ENCODE measurements at regions not wholly inside any gene's neighbourhood (a gene's known extent, or its start where the extent isn't known, plus 50 kb on each side); places are given as distances from the start of the nearest gene placed in this dataset.

- intact Hi-C loops (cut with DNase I): no loop called here
- Histone ChIP-seq H3K9me3 (no peaks in the 10 kb centered on the region), H3K27me3 (no peaks in the 10 kb centered on the region), H3K4me3 (no peak overlapping the region), H3K27ac (no peak overlapping the region), H3K4me1 (no peaks in the 10 kb centered on the region), H3K36me3 (no peaks in the 10 kb centered on the region)
- WGBS (ENCODE audit: insufficient coverage, low coverage, low lambda C conversion rate, missing lambda C conversion rate): 37% methylated on average over 5 of the region's 5 CpGs
- no peak for TF ChIP-seq POLR2A (IDR thresholded peaks at IDR 0.05)
- TF ChIP-seq CTCF (IDR thresholded peaks at IDR 0.05): no peak
- DNase-seq: no peak
- ATAC-seq: no peak
These were observed 221.0 kb downstream of the EFNB2 start for GRCh38 chr13:106314417-106314816.

GRCh38 chr13:106311004-106311403, 224.5 kb downstream of the EFNB2 start:
- H3K36me3 ChIP-seq: no peaks in the 10 kb centered on the region
- no peaks in the 10 kb centered on the region for H3K4me1 ChIP-seq
- no peak for ATAC-seq
- intact Hi-C loops (cut with DNase I): no loop called here
- H3K4me3 ChIP-seq: no peak overlapping the region
- no peak overlapping the region for H3K27ac ChIP-seq
- TF ChIP-seq CTCF (IDR thresholded peaks at IDR 0.05): no peak
- TF ChIP-seq POLR2A (IDR thresholded peaks at IDR 0.05): no peak
- no peaks in the 10 kb centered on the region for H3K9me3 ChIP-seq
- no peak for DNase-seq
- 40% methylated on average over 8 of the region's 9 CpGs for WGBS (ENCODE audit: insufficient coverage, low coverage, low lambda C conversion rate, missing lambda C conversion rate)
- H3K27me3 ChIP-seq: no peaks in the 10 kb centered on the region

- TF ChIP-seq POLR2A (IDR thresholded peaks at IDR 0.05): no peak
- no peak for TF ChIP-seq CTCF (IDR thresholded peaks at IDR 0.05)
- WGBS (ENCODE audit: insufficient coverage, low coverage, low lambda C conversion rate, missing lambda C conversion rate): 31% methylated on average over 1 of the region's 1 CpG
These were observed 225.1 kb downstream of the EFNB2 start for GRCh38 chr13:106310291-106310865.

GRCh38 chr13:106306748-106307277, 228.6 kb downstream of the EFNB2 start:
- H3K27ac ChIP-seq: no peak overlapping the region
- H3K27me3 ChIP-seq: no peaks in the 10 kb centered on the region
- no peak for DNase-seq
- WGBS (ENCODE audit: insufficient coverage, low coverage, low lambda C conversion rate, missing lambda C conversion rate): 35% methylated on average over 5 of the region's 6 CpGs
- TF ChIP-seq POLR2A (IDR thresholded peaks at IDR 0.05) (no peak), CTCF (IDR thresholded peaks at IDR 0.05) (no peak)
- intact Hi-C loops (cut with DNase I): no loop called here
- H3K9me3 ChIP-seq: no peaks in the 10 kb centered on the region
- H3K4me3 ChIP-seq: no peak overlapping the region
- H3K4me1 ChIP-seq: no peaks in the 10 kb centered on the region
- no peak for ATAC-seq
- no peaks in the 10 kb centered on the region for H3K36me3 ChIP-seq

More at GRCh38 chr13:106310291-106310865, 225.1 kb downstream of the EFNB2 start:
- Histone ChIP-seq H3K36me3 (no peaks in the 10 kb centered on the region), H3K27ac (no peak overlapping the region), H3K27me3 (no peaks in the 10 kb centered on the region), H3K4me1 (no peaks in the 10 kb centered on the region), H3K9me3 (no peaks in the 10 kb centered on the region), H3K4me3 (no peak overlapping the region)
- intact Hi-C loops (cut with DNase I): no loop called here
- ATAC-seq (no peak), DNase-seq (no peak)

All from right lobe of liver (tissue), 6 donors.